Loucy (cell line): ENCODE measurements at regions not wholly inside any gene's neighbourhood (a gene's known extent, or its start where the extent isn't known, plus 50 kb on each side); places are given as distances from the start of the nearest gene placed in this dataset.

Source experiments
- CTCF ChIP-seq: fragments of 200-600 bp; sonication (generic); conservative IDR thresholded peaks from 2 replicates; pipeline ENCODE4 v1.5.1; 2014; ENCODE audit warnings: mild to moderate bottlenecking, antibody characterized with exemption, low read length
- EZH2phosphoT487 ChIP-seq: fragments of 200-600 bp; IDR thresholded peaks from 2 replicates; pipeline ENCODE4 v1.6.1; 2018; ENCODE audit warnings: antibody characterized with exemption, mild to moderate bottlenecking, moderate library complexity, borderline replicate concordance

- no peak for TF ChIP-seq CTCF
- no peak for TF ChIP-seq EZH2phosphoT487
Observed at GRCh38 chr11:116649268-116649667, 123.5 kb downstream of the BUD13 start.
